T-helper 17 cell (primary cell): ENCODE measurements at regions not wholly inside any gene's neighbourhood (a gene's known extent, or its start where the extent isn't known, plus 50 kb on each side); places are given as distances from the start of the nearest gene placed in this dataset.

Experiments
- ATAC-seq: fragments of 150-1000 bp; cut with Tn5 transposase; 2 replicates; pipeline ENCODE4 v1.10.0; 2021; ENCODE audit warnings: mild to moderate bottlenecking, moderate library complexity
- DNase-seq, 3 donors: peaks; one replicate each; pipeline versions ENCODE4 v3.0.0 to v3.0.0-alpha.2; 2020 to 2021
- H3K9me3 ChIP-seq: one replicate; pipeline ENCODE4 v1.7.0; 2013; ENCODE audit warnings: low read length, mild to moderate bottlenecking; ENCODE audit not compliant: control insufficient read depth, poor library complexity, severe bottlenecking
- H3K27ac Mint-ChIP-seq: one replicate; pipeline ENCODE4 v1.8.0; 2022; ENCODE audit warnings: mild to moderate bottlenecking, moderate library complexity, mixed read lengths
- H3K27me3 Mint-ChIP-seq: one replicate; pipeline ENCODE4 v1.8.0; 2022; ENCODE audit warnings: mixed read lengths
- H3K36me3 Mint-ChIP-seq: one replicate; pipeline ENCODE4 v1.8.0; 2022; ENCODE audit warnings: low read depth, mixed read lengths
- H3K4me1 Mint-ChIP-seq: one replicate; pipeline ENCODE4 v1.8.0; 2022; ENCODE audit warnings: mild to moderate bottlenecking, mixed read lengths
- H3K4me3 Mint-ChIP-seq: one replicate; pipeline ENCODE4 v1.8.0; 2022; ENCODE audit warnings: mild to moderate bottlenecking, moderate library complexity, mixed read lengths

- H3K27me3 Mint-ChIP-seq, result no peaks in the 10 kb centered on the region
- ATAC-seq, result no peak
- DNase-seq, result no peak
- H3K9me3 ChIP-seq, result no peaks in the 10 kb centered on the region
- no peaks in the 10 kb centered on the region for H3K36me3 Mint-ChIP-seq
- H3K27ac Mint-ChIP-seq, result no peak overlapping the region
- H3K4me1 Mint-ChIP-seq, result no peaks in the 10 kb centered on the region
- no peak overlapping the region for H3K4me3 Mint-ChIP-seq
Observed at GRCh38 chr5:114839360-114839759, 330.3 kb downstream of the TRIM36 start.

- H3K36me3 Mint-ChIP-seq, result no peaks in the 10 kb centered on the region
- H3K27me3 Mint-ChIP-seq, result no peaks in the 10 kb centered on the region
- no peaks in the 10 kb centered on the region for H3K4me1 Mint-ChIP-seq
- no peak for DNase-seq
- H3K27ac Mint-ChIP-seq, result no peak overlapping the region
- no peak overlapping the region for H3K4me3 Mint-ChIP-seq
- no peaks in the 10 kb centered on the region for H3K9me3 ChIP-seq
- ATAC-seq, result no peak
Observed at GRCh38 chr5:114838937-114839336, 330.8 kb downstream of the TRIM36 start.

- DNase-seq (no peak), ATAC-seq (no peak)
- H3K27me3 Mint-ChIP-seq, result no peaks in the 10 kb centered on the region
- no peaks in the 10 kb centered on the region for H3K9me3 ChIP-seq
- no peak overlapping the region for H3K27ac Mint-ChIP-seq
- no peaks in the 10 kb centered on the region for H3K36me3 Mint-ChIP-seq
- no peak overlapping the region for H3K4me3 Mint-ChIP-seq
- H3K4me1 Mint-ChIP-seq, result no peaks in the 10 kb centered on the region
Observed at GRCh38 chr5:114830114-114830513, 339.6 kb downstream of the TRIM36 start.

GRCh38 chr5:114822863-114823262 is 346.8 kb downstream of the TRIM36 start:
- DNase-seq, result no peak
- no peaks in the 10 kb centered on the region for H3K4me1 Mint-ChIP-seq
- H3K36me3 Mint-ChIP-seq, result no peaks in the 10 kb centered on the region
- no peak for ATAC-seq
- H3K27ac Mint-ChIP-seq, result no peak overlapping the region
- H3K9me3 ChIP-seq, result no peaks in the 10 kb centered on the region
- H3K4me3 Mint-ChIP-seq, result no peak overlapping the region
- H3K27me3 Mint-ChIP-seq, result no peaks in the 10 kb centered on the region

GRCh38 chr5:114822436-114822835 is 347.3 kb downstream of the TRIM36 start:
- H3K36me3 Mint-ChIP-seq, result no peaks in the 10 kb centered on the region
- H3K4me3 Mint-ChIP-seq, result no peak overlapping the region
- no peak overlapping the region for H3K27ac Mint-ChIP-seq
- ATAC-seq (no peak), DNase-seq (no peak)
- H3K27me3 Mint-ChIP-seq, result no peaks in the 10 kb centered on the region
- H3K9me3 ChIP-seq, result no peaks in the 10 kb centered on the region
- H3K4me1 Mint-ChIP-seq, result no peaks in the 10 kb centered on the region

- H3K9me3 ChIP-seq, result no peaks in the 10 kb centered on the region
- H3K4me3 Mint-ChIP-seq, result no peak overlapping the region
- H3K27ac Mint-ChIP-seq, result no peak overlapping the region
- no peaks in the 10 kb centered on the region for H3K4me1 Mint-ChIP-seq
- no peaks in the 10 kb centered on the region for H3K36me3 Mint-ChIP-seq
- H3K27me3 Mint-ChIP-seq, result no peaks in the 10 kb centered on the region
- ATAC-seq (no peak), DNase-seq (no peak)
Observed at GRCh38 chr5:114790403-114790792, 379.3 kb downstream of the TRIM36 start.

GRCh38 chr5:114789773-114790402 is 379.8 kb downstream of the TRIM36 start:
- no peak for DNase-seq
- H3K36me3 Mint-ChIP-seq, result no peaks in the 10 kb centered on the region

GRCh38 chr5:114782869-114783268 is 386.8 kb downstream of the TRIM36 start:
- H3K27me3 Mint-ChIP-seq, result no peaks in the 10 kb centered on the region
- no peaks in the 10 kb centered on the region for H3K36me3 Mint-ChIP-seq
- no peaks in the 10 kb centered on the region for H3K9me3 ChIP-seq
- no peak overlapping the region for H3K27ac Mint-ChIP-seq
- no peak for DNase-seq
- no peak overlapping the region for H3K4me3 Mint-ChIP-seq
- ATAC-seq, result no peak
- no peaks in the 10 kb centered on the region for H3K4me1 Mint-ChIP-seq

More at GRCh38 chr5:114789773-114790402, 379.8 kb downstream of the TRIM36 start:
- no peaks in the 10 kb centered on the region for H3K9me3 ChIP-seq
- Mint-ChIP-seq H3K27me3 (no peaks in the 10 kb centered on the region), H3K27ac (no peak overlapping the region), H3K4me1 (no peaks in the 10 kb centered on the region), H3K4me3 (no peak overlapping the region)
- ATAC-seq, result no peak

- H3K9me3 ChIP-seq, result no peaks in the 10 kb centered on the region
- Mint-ChIP-seq H3K4me3 (no peak overlapping the region), H3K36me3 (no peaks in the 10 kb centered on the region), H3K27ac (no peak overlapping the region), H3K27me3 (no peaks in the 10 kb centered on the region), H3K4me1 (no peaks in the 10 kb centered on the region)
- no peak for DNase-seq
- ATAC-seq, result no peak
Observed at GRCh38 chr5:114782177-114782576, 387.5 kb downstream of the TRIM36 start.

GRCh38 chr5:114780290-114780689 is 389.4 kb downstream of the TRIM36 start:
- H3K4me1 Mint-ChIP-seq, result no peaks in the 10 kb centered on the region
- H3K27ac Mint-ChIP-seq, result no peak overlapping the region
- H3K4me3 Mint-ChIP-seq, result no peak overlapping the region
- no peaks in the 10 kb centered on the region for H3K27me3 Mint-ChIP-seq
- DNase-seq (no peak), ATAC-seq (no peak)
- no peaks in the 10 kb centered on the region for H3K36me3 Mint-ChIP-seq
- no peaks in the 10 kb centered on the region for H3K9me3 ChIP-seq

GRCh38 chr5:114744406-114744805 is 382.5 kb downstream of the KCNN2 start:
- no peak for ATAC-seq
- DNase-seq, result no peak
- Mint-ChIP-seq H3K27ac (no peak overlapping the region), H3K27me3 (no peaks in the 10 kb centered on the region), H3K4me1 (no peaks in the 10 kb centered on the region), H3K4me3 (no peak overlapping the region), H3K36me3 (no peaks in the 10 kb centered on the region)
- no peaks in the 10 kb centered on the region for H3K9me3 ChIP-seq

- Mint-ChIP-seq H3K27me3 (no peaks in the 10 kb centered on the region), H3K4me1 (no peaks in the 10 kb centered on the region), H3K36me3 (no peaks in the 10 kb centered on the region), H3K27ac (no peak overlapping the region), H3K4me3 (no peak overlapping the region)
- no peak for DNase-seq
- no peaks in the 10 kb centered on the region for H3K9me3 ChIP-seq
- ATAC-seq, result no peak
Observed at GRCh38 chr5:114734238-114734637, 372.4 kb downstream of the KCNN2 start.

- Mint-ChIP-seq H3K4me1 (no peaks in the 10 kb centered on the region), H3K27ac (no peak overlapping the region), H3K27me3 (no peaks in the 10 kb centered on the region), H3K4me3 (no peak overlapping the region), H3K36me3 (no peaks in the 10 kb centered on the region)
- DNase-seq (no peak), ATAC-seq (no peak)
- H3K9me3 ChIP-seq, result no peaks in the 10 kb centered on the region
Observed at GRCh38 chr5:114729986-114730385, 368.1 kb downstream of the KCNN2 start.

- no peak overlapping the region for H3K4me3 Mint-ChIP-seq
- DNase-seq (no peak), ATAC-seq (no peak)
- H3K9me3 ChIP-seq, result no peaks in the 10 kb centered on the region
- H3K36me3 Mint-ChIP-seq, result no peaks in the 10 kb centered on the region
- H3K27ac Mint-ChIP-seq, result no peak overlapping the region
- H3K4me1 Mint-ChIP-seq, result no peaks in the 10 kb centered on the region
- H3K27me3 Mint-ChIP-seq, result no peaks in the 10 kb centered on the region
Observed at GRCh38 chr5:114727358-114727757, 365.5 kb downstream of the KCNN2 start.
